Suprapubic skin (tissue), 4 donors: ENCODE measurements at regions not wholly inside any gene's neighbourhood (a gene's known extent, or its start where the extent isn't known, plus 50 kb on each side); places are given as distances from the start of the nearest gene placed in this dataset.

Experiments
- DNase-seq, 2 donors: peaks; one replicate each; pipeline ENCODE4 v3.0.0-alpha.2; 2019; ENCODE audit warnings: low spot score in 2 of 2
- H3K27ac ChIP-seq: fragments of 200-600 bp; sonication (generic); one replicate; pipeline ENCODE4 v1.5.1; 2019
- H3K27me3 ChIP-seq: fragments of 200-600 bp; sonication (generic); one replicate; pipeline ENCODE4 v1.5.1; 2019
- H3K36me3 ChIP-seq: fragments of 200-600 bp; sonication (generic); one replicate; pipeline ENCODE4 v1.5.1; 2019
- H3K4me1 ChIP-seq: fragments of 200-600 bp; sonication (generic); one replicate; pipeline ENCODE4 v1.5.1; 2019
- H3K4me3 ChIP-seq: fragments of 200-600 bp; sonication (generic); one replicate; pipeline ENCODE4 v1.5.1; 2019; ENCODE audit warnings: mild to moderate bottlenecking
- H3K9me3 ChIP-seq: fragments of 200-600 bp; sonication (generic); one replicate; pipeline ENCODE4 v1.5.1; 2019
- EP300 ChIP-seq: sonication (generic); formaldehyde crosslinking; IDR thresholded peaks from one replicate; pipeline ENCODE4 v1.6.1; 2017; ENCODE audit warnings: antibody characterized with exemption
- POLR2A ChIP-seq, 2 donors: fragments of 450-650 bp; IDR thresholded peaks; one replicate each; pipeline ENCODE4 v1.6.1; 2017; ENCODE audit warnings: antibody characterized with exemption in 2 of 2, mild to moderate bottlenecking in 2 of 2, moderate library complexity in 2 of 2
- POLR2AphosphoS5 ChIP-seq, 3 donors: sonication (generic); formaldehyde crosslinking; IDR thresholded peaks; one replicate each; pipeline ENCODE4 v1.6.1; 2017; ENCODE audit warnings: antibody characterized with exemption in 3 of 3
- WGBS: methylation state at CpG from one replicate; pipeline ENCODE4 v1.1.5; 2018; 5-methylcytosine and 5-hydroxymethylcytosine counted together
- TF ChIP-seq, protein P1 (sequence below), 2 donors: fragments of 200-600 bp in 1 of 2; fragments of 450-650 bp in 1 of 2; sonication (generic) in 1 of 2; IDR thresholded peaks; one replicate each; pipeline ENCODE4 v1.5.1; 2016 to 2019; ENCODE audit warnings: antibody characterized with exemption in 2 of 2, mild to moderate bottlenecking in 1 of 2, moderate library complexity in 1 of 2

DNA sequence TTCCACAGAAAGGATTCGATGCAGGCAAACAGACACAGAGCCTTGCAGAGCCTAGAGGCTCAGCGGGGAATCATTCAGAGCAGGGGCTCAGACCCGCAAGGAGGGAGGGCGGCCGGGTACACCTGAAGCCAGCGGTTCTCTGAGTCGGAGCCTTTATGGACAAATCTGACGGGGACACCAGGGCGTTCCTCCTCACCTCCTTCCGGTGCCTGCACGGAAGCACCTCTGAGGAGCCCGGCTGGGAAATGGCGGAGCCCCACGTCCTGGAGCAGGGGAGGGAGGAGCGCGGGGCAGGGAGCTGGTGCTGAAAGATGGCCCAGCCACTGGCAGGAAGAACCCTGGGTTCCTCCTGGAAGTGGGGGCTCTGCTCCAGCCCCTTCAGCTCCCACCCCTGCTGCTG lies 193.5 kb upstream of the ALKAL2 start:
- 93% methylated on average over 10 of the region's 16 CpGs for WGBS
- no peaks in the 10 kb centered on the region for H3K4me1 ChIP-seq
- TF ChIP-seq EP300 (no peak), POLR2AphosphoS5 (IDR thresholded peaks at IDR 0.05) (no peak), POLR2A (IDR thresholded peaks at IDR 0.05) (no peak)
- TF ChIP-seq, protein P1, sequence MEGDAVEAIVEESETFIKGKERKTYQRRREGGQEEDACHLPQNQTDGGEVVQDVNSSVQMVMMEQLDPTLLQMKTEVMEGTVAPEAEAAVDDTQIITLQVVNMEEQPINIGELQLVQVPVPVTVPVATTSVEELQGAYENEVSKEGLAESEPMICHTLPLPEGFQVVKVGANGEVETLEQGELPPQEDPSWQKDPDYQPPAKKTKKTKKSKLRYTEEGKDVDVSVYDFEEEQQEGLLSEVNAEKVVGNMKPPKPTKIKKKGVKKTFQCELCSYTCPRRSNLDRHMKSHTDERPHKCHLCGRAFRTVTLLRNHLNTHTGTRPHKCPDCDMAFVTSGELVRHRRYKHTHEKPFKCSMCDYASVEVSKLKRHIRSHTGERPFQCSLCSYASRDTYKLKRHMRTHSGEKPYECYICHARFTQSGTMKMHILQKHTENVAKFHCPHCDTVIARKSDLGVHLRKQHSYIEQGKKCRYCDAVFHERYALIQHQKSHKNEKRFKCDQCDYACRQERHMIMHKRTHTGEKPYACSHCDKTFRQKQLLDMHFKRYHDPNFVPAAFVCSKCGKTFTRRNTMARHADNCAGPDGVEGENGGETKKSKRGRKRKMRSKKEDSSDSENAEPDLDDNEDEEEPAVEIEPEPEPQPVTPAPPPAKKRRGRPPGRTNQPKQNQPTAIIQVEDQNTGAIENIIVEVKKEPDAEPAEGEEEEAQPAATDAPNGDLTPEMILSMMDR (IDR thresholded peaks at IDR 0.05) = no peak
- no peak overlapping the region for H3K4me3 ChIP-seq
- peaks cover 9% of the 10 kb centered on the region for H3K27me3 ChIP-seq
- H3K36me3 ChIP-seq = no peaks in the 10 kb centered on the region
- no peaks in the 10 kb centered on the region for H3K9me3 ChIP-seq
- no peak for DNase-seq
- no peak overlapping the region for H3K27ac ChIP-seq

DNA sequence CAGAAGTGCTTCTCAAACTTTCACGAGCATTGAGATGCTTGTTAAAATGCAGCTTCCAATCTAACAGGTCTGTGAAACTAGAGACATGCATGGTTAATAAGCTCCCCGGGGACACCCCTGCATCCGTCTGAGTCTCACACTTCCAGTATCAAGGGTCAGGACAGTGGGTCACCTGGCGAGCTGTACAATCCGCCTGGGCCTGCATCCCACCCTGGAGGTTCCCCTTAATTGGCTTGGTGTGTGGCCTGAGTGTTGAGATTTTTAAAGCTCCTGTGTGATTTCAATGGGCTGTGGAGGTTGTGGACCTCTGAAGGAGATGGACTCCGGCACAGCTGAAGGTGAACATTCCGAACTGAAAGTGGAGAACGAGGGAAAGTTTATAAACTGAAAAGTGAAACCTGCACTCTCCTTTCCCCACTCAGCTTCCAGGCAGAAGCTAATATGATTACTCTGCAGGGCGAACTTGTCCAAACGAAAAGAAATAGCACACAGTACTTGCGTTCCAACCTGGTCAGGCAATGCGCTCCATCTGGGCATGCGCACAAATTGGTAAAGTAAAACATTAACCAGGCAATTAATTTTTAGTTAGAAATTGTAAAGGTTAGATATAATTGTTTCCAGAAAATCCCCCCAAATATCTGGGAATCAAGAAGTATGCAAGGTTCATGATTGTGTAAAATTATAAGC lies 191.7 kb upstream of the ALKAL2 start:
- 66% methylated on average over 13 of the region's 13 CpGs for WGBS
- no peaks in the 10 kb centered on the region for H3K36me3 ChIP-seq
- peaks cover 9% of the 10 kb centered on the region for H3K27me3 ChIP-seq
- no peaks in the 10 kb centered on the region for H3K4me1 ChIP-seq
- DNase-seq = no peak
- H3K27ac ChIP-seq = no peak overlapping the region
- no peak overlapping the region for H3K4me3 ChIP-seq
- no peaks in the 10 kb centered on the region for H3K9me3 ChIP-seq
- no peak for TF ChIP-seq POLR2A (IDR thresholded peaks at IDR 0.05)
- TF ChIP-seq POLR2AphosphoS5 (IDR thresholded peaks at IDR 0.05) = no peak
- TF ChIP-seq EP300 = no peak
- TF ChIP-seq, protein P1 (IDR thresholded peaks at IDR 0.05) = no peak

DNA sequence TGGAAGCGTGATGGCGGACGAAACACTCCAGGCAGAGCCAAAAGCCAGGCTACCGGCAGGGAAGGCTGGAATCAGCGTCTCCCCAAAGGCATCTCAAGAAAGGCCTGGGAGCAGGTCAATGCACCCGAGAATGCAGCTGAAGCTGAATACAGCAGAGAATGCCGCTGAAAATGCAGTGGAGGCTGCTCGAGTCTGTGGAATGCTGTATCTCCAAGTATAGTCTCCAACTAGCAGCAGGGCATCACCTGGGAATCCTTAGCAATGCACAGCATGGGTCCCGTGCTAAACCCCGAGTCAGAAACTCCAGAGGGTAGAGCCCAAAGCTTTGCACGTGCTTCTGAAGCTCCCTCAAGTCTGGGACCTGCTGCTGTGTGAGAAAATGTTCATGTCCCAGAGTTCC lies 191.1 kb upstream of the ALKAL2 start:
- H3K4me3 ChIP-seq = no peak overlapping the region
- 85% methylated on average over 7 of the region's 11 CpGs for WGBS
- no peaks in the 10 kb centered on the region for H3K9me3 ChIP-seq
- no peaks in the 10 kb centered on the region for H3K4me1 ChIP-seq
- DNase-seq = no peak
- no peaks in the 10 kb centered on the region for H3K36me3 ChIP-seq
- TF ChIP-seq EP300 = no peak
- TF ChIP-seq POLR2AphosphoS5 (IDR thresholded peaks at IDR 0.05) = no peak
- TF ChIP-seq, protein P1 (IDR thresholded peaks at IDR 0.05) = no peak
- TF ChIP-seq POLR2A (IDR thresholded peaks at IDR 0.05) = no peak
- H3K27ac ChIP-seq = no peak overlapping the region
- H3K27me3 ChIP-seq = peaks cover 9% of the 10 kb centered on the region

DNA sequence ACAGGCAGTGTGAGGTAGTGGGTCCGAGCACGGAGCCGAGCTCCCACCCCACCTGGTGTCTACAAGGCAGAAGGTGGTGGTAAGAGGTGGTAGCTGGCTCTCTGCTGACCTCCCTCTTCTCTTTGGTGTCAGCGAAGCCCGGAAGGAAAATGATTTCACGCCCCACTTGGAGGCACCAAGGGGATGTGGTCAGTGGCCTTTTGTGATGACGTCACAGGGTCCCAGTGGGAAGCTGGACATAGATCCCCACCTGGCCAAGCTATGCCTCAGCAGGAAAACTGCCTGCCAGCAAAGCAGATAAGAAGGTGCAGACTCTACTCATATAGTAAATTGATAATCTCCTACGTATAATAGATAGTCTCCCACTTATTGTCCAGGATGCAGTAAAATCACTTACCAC lies 183.7 kb upstream of the ALKAL2 start:
- 79% methylated on average over 8 of the region's 8 CpGs for WGBS
- no peaks in the 10 kb centered on the region for H3K36me3 ChIP-seq
- TF ChIP-seq, protein P1 (IDR thresholded peaks at IDR 0.05) = no peak
- TF ChIP-seq EP300 (no peak), POLR2AphosphoS5 (IDR thresholded peaks at IDR 0.05) (no peak), POLR2A (IDR thresholded peaks at IDR 0.05) (no peak)
- H3K27ac ChIP-seq = no peak overlapping the region
- no peak overlapping the region for H3K4me3 ChIP-seq
- peaks cover 34% of the 10 kb centered on the region for H3K27me3 ChIP-seq
- no peaks in the 10 kb centered on the region for H3K9me3 ChIP-seq
- H3K4me1 ChIP-seq = peaks cover 7% of the 10 kb centered on the region
- DNase-seq = no peak

DNA sequence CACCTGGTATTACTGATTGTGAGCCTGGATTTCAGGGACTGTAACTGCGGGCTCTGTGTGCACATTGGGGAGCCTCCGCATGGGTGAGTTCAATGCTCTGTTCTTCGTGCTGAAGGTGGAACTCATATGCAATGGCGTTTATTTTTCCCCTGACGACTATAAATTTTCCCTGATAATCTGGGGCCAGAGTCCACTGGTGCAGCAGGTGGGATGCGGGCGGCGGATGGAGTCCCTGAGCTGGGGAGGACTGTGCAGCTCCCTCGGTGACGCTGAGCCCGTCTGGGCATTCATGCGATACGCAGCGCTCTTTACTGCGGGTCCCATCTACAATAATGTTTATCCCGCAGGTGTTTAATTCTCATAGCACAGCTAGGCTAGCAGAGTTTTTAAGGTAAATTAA lies 181.6 kb upstream of the ALKAL2 start:
- 95% methylated on average over 16 of the region's 16 CpGs for WGBS
- DNase-seq = no peak
- peaks cover 42% of the 10 kb centered on the region for H3K27me3 ChIP-seq
- no peak overlapping the region for H3K27ac ChIP-seq
- H3K36me3 ChIP-seq = no peaks in the 10 kb centered on the region
- no peak overlapping the region for H3K4me3 ChIP-seq
- H3K4me1 ChIP-seq = peaks cover 7% of the 10 kb centered on the region
- H3K9me3 ChIP-seq = no peaks in the 10 kb centered on the region
- TF ChIP-seq POLR2A (IDR thresholded peaks at IDR 0.05) (no peak), EP300 (no peak), POLR2AphosphoS5 (IDR thresholded peaks at IDR 0.05) (no peak)
- TF ChIP-seq, protein P1 (IDR thresholded peaks at IDR 0.05) = no peak
